A204.1 (cell line): ENCODE measurements at regions not wholly inside any gene's neighbourhood (a gene's known extent, or its start where the extent isn't known, plus 50 kb on each side); places are given as distances from the start of the nearest gene placed in this dataset.
"Not testable (repeated sequence)": the region's sequence is repeated elsewhere in the genome, so short reads cannot be mapped to it uniquely, and the experiment has no call there.

Source experiments
- FAIRE-seq: peaks from 2 replicates; lab custom pipeline; 2012; peaks lifted over from hg19 to GRCh38; lab: Jason Lieb, UNC

- FAIRE-seq = no peak
Measured at GRCh38 chr5:163569284-163569683, 63.9 kb downstream of the MAT2B start.

- FAIRE-seq = no peak
Measured at GRCh38 chr5:163571744-163572143, 66.3 kb downstream of the MAT2B start.

- FAIRE-seq = no peak
Measured at GRCh38 chr5:163574472-163575440, 69.3 kb downstream of the MAT2B start.

GRCh38 chr5:163578652-163579051 is 73.2 kb downstream of the MAT2B start:
- no peak for FAIRE-seq

- no peak for FAIRE-seq
Measured at GRCh38 chr5:163579729-163580128, 74.3 kb downstream of the MAT2B start.

GRCh38 chr5:163580516-163580915 is 75.1 kb downstream of the MAT2B start:
- FAIRE-seq = no peak

- not testable (repeated sequence) for FAIRE-seq
Measured at GRCh38 chr5:163583491-163584153, 78.2 kb downstream of the MAT2B start.

- no peak for FAIRE-seq
Measured at GRCh38 chr5:163585206-163585605, 79.8 kb downstream of the MAT2B start.

- FAIRE-seq = no peak
Measured at GRCh38 chr5:163586531-163586956, 81.1 kb downstream of the MAT2B start.

- no peak for FAIRE-seq
Measured at GRCh38 chr5:163594951-163595350, 89.5 kb downstream of the MAT2B start.

- FAIRE-seq = no peak
Measured at GRCh38 chr5:163595932-163596607, 90.7 kb downstream of the MAT2B start.

GRCh38 chr5:163596608-163597315 is 91.3 kb downstream of the MAT2B start:
- FAIRE-seq = no peak

- no peak for FAIRE-seq
Measured at GRCh38 chr5:163604013-163604412, 98.6 kb downstream of the MAT2B start.

- FAIRE-seq = no peak
Measured at GRCh38 chr5:163607256-163607655, 101.8 kb downstream of the MAT2B start.

- FAIRE-seq = no peak
Measured at GRCh38 chr5:163608621-163609020, 103.2 kb downstream of the MAT2B start.

- FAIRE-seq = no peak
Measured at GRCh38 chr5:163609910-163610309, 104.5 kb downstream of the MAT2B start.

GRCh38 chr5:163612358-163613149 is 107.1 kb downstream of the MAT2B start:
- no peak for FAIRE-seq

GRCh38 chr5:163613150-163613442 is 107.7 kb downstream of the MAT2B start:
- FAIRE-seq = no peak

- no peak for FAIRE-seq
Measured at GRCh38 chr5:163614787-163615186, 109.4 kb downstream of the MAT2B start.

GRCh38 chr5:163619273-163619934 is 114.0 kb downstream of the MAT2B start:
- FAIRE-seq = no peak

- FAIRE-seq = no peak
Measured at GRCh38 chr5:163619951-163620350, 114.5 kb downstream of the MAT2B start.
